CD4-positive, alpha-beta T cell treated with Interleukin-17A for 4 hours (primary cell): ENCODE measurements at regions not wholly inside any gene's neighbourhood (a gene's known extent, or its start where the extent isn't known, plus 50 kb on each side); places are given as distances from the start of the nearest gene placed in this dataset.
A peak's percentile ranks its signal among the peaks of the same experiment; 100 is the strongest.

Experiments
- DNase-seq: peaks from one replicate; pipeline ENCODE4 v3.0.0-alpha.2; 2020; ENCODE audit warnings: mixed read lengths

- no peak for DNase-seq
Observed at GRCh38 chr4:140316799-140317198, 56.6 kb upstream of the SCOC start.

GRCh38 chr4:140315970-140316369, 57.5 kb upstream of the SCOC start:
- no peak for DNase-seq

GRCh38 chr4:140315438-140315837, 58.0 kb upstream of the SCOC start:
- no peak for DNase-seq

GRCh38 chr4:140315019-140315418, 58.4 kb upstream of the SCOC start:
- no peak for DNase-seq

GRCh38 chr4:140312100-140312499, 61.3 kb upstream of the SCOC start:
- no peak for DNase-seq

GRCh38 chr4:140311257-140311835, 62.1 kb upstream of the SCOC start:
- no peak for DNase-seq

- peak; percentile 3 for DNase-seq
Observed at GRCh38 chr4:140309124-140309870, 64.1 kb upstream of the SCOC start.

- DNase-seq: no peak
Observed at GRCh38 chr4:140308366-140309123, 64.9 kb upstream of the SCOC start.

- DNase-seq: no peak
Observed at GRCh38 chr4:140305053-140305452, 68.4 kb upstream of the SCOC start.

- no peak for DNase-seq
Observed at GRCh38 chr4:140304346-140304745, 69.1 kb upstream of the SCOC start.

- no peak for DNase-seq
Observed at GRCh38 chr4:140302151-140302859, 71.1 kb upstream of the SCOC start.

GRCh38 chr4:140300271-140300970, 73.0 kb upstream of the SCOC start:
- DNase-seq: no peak

GRCh38 chr4:140298001-140298400, 75.4 kb upstream of the SCOC start:
- DNase-seq: no peak

- peak; percentile 3 for DNase-seq
Observed at GRCh38 chr4:140297221-140297570, 76.2 kb upstream of the SCOC start.

- no peak for DNase-seq
Observed at GRCh38 chr4:140296335-140297220, 76.9 kb upstream of the SCOC start.

GRCh38 chr4:140293979-140294378, 79.5 kb upstream of the SCOC start:
- DNase-seq: no peak

GRCh38 chr4:140291259-140291658, 82.2 kb upstream of the SCOC start:
- DNase-seq: no peak

GRCh38 chr4:140289486-140289885, 84.0 kb upstream of the SCOC start:
- no peak for DNase-seq

- no peak for DNase-seq
Observed at GRCh38 chr4:140286456-140286855, 87.0 kb upstream of the SCOC start.

GRCh38 chr4:140284456-140284855, 89.0 kb upstream of the SCOC start:
- no peak for DNase-seq

GRCh38 chr4:140281828-140282552, 91.5 kb upstream of the SCOC start:
- no peak for DNase-seq
